MM.1S (cell line): ENCODE measurements at regions not wholly inside any gene's neighbourhood (a gene's known extent, or its start where the extent isn't known, plus 50 kb on each side); places are given as distances from the start of the nearest gene placed in this dataset.

ENCODE experiments used
- DNase-seq: peaks from one replicate; pipeline ENCODE4 v3.0.0-alpha.2; 2015
- H2AFZ ChIP-seq: fragments of 300-600 bp; sonication (generic); 2 replicates; pipeline ENCODE4 v1.6.0; 2016; ENCODE audit warnings: antibody characterized with exemption, low read length
- H3F3A ChIP-seq: fragments of 300-600 bp; sonication (generic); 2 replicates; pipeline ENCODE4 v1.6.1; 2016; ENCODE audit warnings: mild to moderate bottlenecking, antibody characterized with exemption, low read length, moderate library complexity, mixed read lengths; ENCODE audit not compliant: insufficient read depth
- H3K27ac ChIP-seq: fragments of 300-600 bp; sonication (generic); 2 replicates; pipeline ENCODE4 v1.5.1; 2016; ENCODE audit warnings: mild to moderate bottlenecking, low read length
- H3K27me3 ChIP-seq: fragments of 300-600 bp; sonication (generic); replicated peaks from 2 replicates; pipeline ENCODE4 v1.6.0; 2016; ENCODE audit warnings: low read length; ENCODE audit not compliant: insufficient read depth
- H3K36me3 ChIP-seq: fragments of 300-600 bp; sonication (generic); replicated peaks from 2 replicates; pipeline ENCODE4 v1.6.1; 2016; ENCODE audit warnings: mild to moderate bottlenecking, low read length, mixed read lengths; ENCODE audit not compliant: insufficient read depth
- H3K4me1 ChIP-seq: fragments of 300-600 bp; sonication (generic); 2 replicates; pipeline ENCODE4 v1.6.1; 2016; ENCODE audit warnings: low read length, mixed read lengths
- H3K4me2 ChIP-seq: fragments of 300-600 bp; sonication (generic); 2 replicates; pipeline ENCODE4 v1.6.0; 2016; ENCODE audit warnings: low read depth, low read length
- H3K4me3 ChIP-seq: fragments of 300-600 bp; sonication (generic); 2 replicates; pipeline ENCODE4 v1.5.1; 2016; ENCODE audit warnings: low read length, mixed read lengths
- H3K79me2 ChIP-seq: fragments of 300-600 bp; sonication (generic); 2 replicates; pipeline ENCODE4 v1.6.1; 2016; ENCODE audit warnings: mixed run types, low read length, mixed read lengths
- H3K9ac ChIP-seq: fragments of 300-600 bp; sonication (generic); 2 replicates; pipeline ENCODE4 v1.6.1; 2016; ENCODE audit warnings: low read length, mixed read lengths
- H3K9me2 ChIP-seq: fragments of 300-600 bp; sonication (generic); replicated peaks from 2 replicates; pipeline ENCODE4 v1.6.1; 2016; ENCODE audit warnings: mild to moderate bottlenecking, low read length, mixed read lengths; ENCODE audit not compliant: insufficient read depth
- H3K9me3 ChIP-seq: fragments of 300-600 bp; sonication (generic); replicated peaks from 2 replicates; pipeline ENCODE4 v1.6.1; 2016; ENCODE audit warnings: mild to moderate bottlenecking, low read length, mixed read lengths; ENCODE audit not compliant: insufficient read depth
- H4K20me1 ChIP-seq: fragments of 300-600 bp; sonication (generic); 2 replicates; pipeline ENCODE4 v1.6.1; 2016; ENCODE audit warnings: mild to moderate bottlenecking, low read length, moderate library complexity, mixed read lengths; ENCODE audit not compliant: insufficient read depth
- CTCF ChIP-seq: fragments of 300-600 bp; sonication (generic); IDR thresholded peaks from 2 replicates; pipeline ENCODE4 v1.5.1; 2016; ENCODE audit warnings: antibody characterized with exemption, low read length, mixed read lengths
- EZH2 ChIP-seq: fragments of 300-600 bp; sonication (generic); optimal IDR thresholded peaks from 2 replicates; pipeline ENCODE3; 2017; ENCODE audit warnings: low read depth, mild to moderate bottlenecking, antibody characterized with exemption, low read length, mixed read lengths
- EZH2phosphoT487 ChIP-seq: fragments of 300-600 bp; sonication (generic); IDR thresholded peaks from 2 replicates; pipeline ENCODE4 v1.6.1; 2018; ENCODE audit warnings: antibody characterized with exemption, low read length

GRCh38 chr9:72444435-72444834 is 77.0 kb upstream of the TMC1 start:
- no peaks in the 10 kb centered on the region for H3K36me3 ChIP-seq
- TF ChIP-seq EZH2 (no peak), CTCF (no peak), EZH2phosphoT487 (no peak)
- DNase-seq, result no peak
- H3K4me2 ChIP-seq, result no peak overlapping the region
- H3K27ac ChIP-seq, result no peak overlapping the region
- no peak overlapping the region for H3K9ac ChIP-seq
- H3F3A ChIP-seq, result no peaks in the 10 kb centered on the region
- no peaks in the 10 kb centered on the region for H3K4me1 ChIP-seq
- no peaks in the 10 kb centered on the region for H3K79me2 ChIP-seq
- no peaks in the 10 kb centered on the region for H3K9me2 ChIP-seq
- no peaks in the 10 kb centered on the region for H3K27me3 ChIP-seq
- H3K9me3 ChIP-seq, result no peaks in the 10 kb centered on the region
- no peak overlapping the region for H3K4me3 ChIP-seq
- H2AFZ ChIP-seq, result no peak overlapping the region
- H4K20me1 ChIP-seq, result no peaks in the 10 kb centered on the region

- Histone ChIP-seq H3K9me2 (no peaks in the 10 kb centered on the region), H3K27ac (no peak overlapping the region), H3K27me3 (no peaks in the 10 kb centered on the region), H3K4me3 (no peak overlapping the region), H3K79me2 (no peaks in the 10 kb centered on the region), H2AFZ (no peak overlapping the region), H3K9ac (no peak overlapping the region), H4K20me1 (no peaks in the 10 kb centered on the region), H3K4me1 (no peaks in the 10 kb centered on the region), H3K4me2 (no peak overlapping the region), H3K9me3 (no peaks in the 10 kb centered on the region), H3F3A (no peaks in the 10 kb centered on the region), H3K36me3 (no peaks in the 10 kb centered on the region)
- no peak for TF ChIP-seq CTCF
- TF ChIP-seq EZH2phosphoT487, result no peak
- no peak for TF ChIP-seq EZH2
- DNase-seq, result no peak
Observed at GRCh38 chr9:72443855-72444254, 77.6 kb upstream of the TMC1 start.

GRCh38 chr9:72441848-72442607 is 77.0 kb upstream of the ZFAND5 start:
- Histone ChIP-seq H3K9me3 (no peaks in the 10 kb centered on the region), H3K9ac (no peak overlapping the region), H4K20me1 (no peaks in the 10 kb centered on the region), H3K27me3 (no peaks in the 10 kb centered on the region), H2AFZ (no peak overlapping the region), H3K4me1 (no peaks in the 10 kb centered on the region), H3K4me3 (no peak overlapping the region), H3K79me2 (no peaks in the 10 kb centered on the region), H3K36me3 (no peaks in the 10 kb centered on the region), H3K27ac (no peak overlapping the region), H3K9me2 (no peaks in the 10 kb centered on the region), H3F3A (no peaks in the 10 kb centered on the region), H3K4me2 (no peak overlapping the region)
- no peak for DNase-seq
- TF ChIP-seq CTCF (no peak), EZH2phosphoT487 (no peak), EZH2 (no peak)
